ENCODE measurements at regions not wholly inside any gene's neighbourhood (a gene's known extent, or its start where the extent isn't known, plus 50 kb on each side); places are given as distances from the start of the nearest gene placed in this dataset.

- no peak for DNase-seq
Observed at GRCh38 chr17:12537436-12537835, 128.3 kb upstream of the MYOCD start.

DNA sequence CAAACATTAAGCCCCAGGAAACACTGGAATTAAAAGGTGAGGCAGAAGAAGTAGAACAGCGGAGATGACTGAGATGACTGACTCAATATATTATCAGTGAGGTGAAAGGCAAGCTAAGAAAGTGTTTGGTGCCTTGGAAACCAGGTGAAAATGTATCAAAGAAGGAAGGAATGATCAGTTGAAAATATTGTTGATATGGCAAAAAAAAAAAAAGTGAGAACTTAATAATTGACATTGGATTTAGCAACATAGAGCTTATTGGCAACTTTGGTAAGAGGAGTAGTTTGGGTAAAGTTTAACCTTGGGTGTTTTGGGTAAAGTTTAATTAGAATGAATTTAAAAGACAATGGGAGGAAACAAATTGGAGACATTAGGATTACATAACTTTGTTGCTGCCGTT lies 127.7 kb upstream of the MYOCD start:
- DNase-seq: no peak

GRCh38 chr17:12545877-12546513 lies 119.7 kb upstream of the MYOCD start:
- DNase-seq: peak; percentile 38

GRCh38 chr17:12546983-12547382 lies 118.7 kb upstream of the MYOCD start:
- no peak for DNase-seq

- no peak for DNase-seq
Observed at GRCh38 chr17:12547831-12548230, 117.9 kb upstream of the MYOCD start.

DNA sequence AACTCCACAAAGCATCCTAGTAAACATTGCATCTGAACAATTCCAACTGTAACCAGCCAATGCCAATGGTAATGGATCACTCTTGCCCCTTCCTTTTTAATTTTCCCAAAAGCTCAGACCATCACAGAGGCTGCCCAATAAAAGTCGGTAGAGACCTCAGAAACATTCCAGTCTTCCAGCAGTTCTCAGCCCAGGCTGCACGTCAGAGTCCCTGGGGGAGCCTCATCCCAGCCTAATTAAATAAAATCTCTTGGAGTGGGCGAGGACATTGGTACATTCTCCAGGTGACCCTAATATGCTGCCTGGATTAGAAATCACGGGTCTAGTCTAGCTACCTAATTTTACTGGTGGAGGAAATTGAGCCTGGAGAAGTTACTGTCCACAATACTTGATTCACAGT lies 117.1 kb upstream of the MYOCD start:
- no peak for DNase-seq

- DNase-seq: no peak
Observed at GRCh38 chr17:12549499-12550041, 116.1 kb upstream of the MYOCD start.

DNA sequence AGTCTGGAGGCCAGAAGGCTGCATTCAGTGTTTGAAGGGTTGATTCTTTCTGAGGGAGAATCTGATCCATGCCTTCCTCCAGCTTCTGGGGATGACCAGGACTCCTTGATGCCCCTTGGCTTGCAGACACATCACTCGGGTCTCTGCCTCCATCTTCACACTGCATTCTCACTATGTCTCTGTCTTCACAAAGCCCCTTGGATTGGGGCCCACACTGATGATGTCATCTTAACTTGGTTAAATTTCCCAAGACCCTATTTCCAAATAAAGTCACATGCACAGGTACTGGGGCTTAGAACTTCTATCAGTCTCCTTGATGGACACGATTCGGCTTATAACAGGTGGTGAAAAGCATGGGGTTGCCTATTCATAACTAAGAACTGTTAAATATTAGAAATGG lies 112.1 kb upstream of the MYOCD start:
- DNase-seq: no peak

- no peak for DNase-seq
Observed at GRCh38 chr17:12554251-12554650, 111.4 kb upstream of the MYOCD start.

DNA sequence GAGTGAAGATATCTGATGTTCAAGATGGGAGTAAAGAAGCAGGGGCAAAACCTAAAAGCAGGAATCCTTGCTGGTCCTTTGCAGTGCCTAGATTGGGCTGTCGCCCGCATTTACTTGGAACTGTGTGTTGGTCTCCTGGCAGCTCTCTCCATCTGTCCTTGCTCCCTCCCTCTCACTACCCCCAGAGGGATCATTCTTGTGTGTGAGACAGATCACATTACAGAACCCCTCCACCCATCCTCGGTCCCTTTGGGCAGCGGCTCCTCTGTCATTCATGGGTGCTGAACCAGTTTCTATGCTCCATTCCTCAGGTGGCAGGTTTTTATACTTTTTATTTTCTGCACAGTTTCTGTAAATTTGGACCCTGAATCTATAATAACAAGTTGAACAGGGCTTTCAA lies 99.4 kb upstream of the MYOCD start:
- no peak for DNase-seq

GRCh38 chr17:12567077-12568053 lies 98.3 kb upstream of the MYOCD start:
- no peak for DNase-seq

DNA sequence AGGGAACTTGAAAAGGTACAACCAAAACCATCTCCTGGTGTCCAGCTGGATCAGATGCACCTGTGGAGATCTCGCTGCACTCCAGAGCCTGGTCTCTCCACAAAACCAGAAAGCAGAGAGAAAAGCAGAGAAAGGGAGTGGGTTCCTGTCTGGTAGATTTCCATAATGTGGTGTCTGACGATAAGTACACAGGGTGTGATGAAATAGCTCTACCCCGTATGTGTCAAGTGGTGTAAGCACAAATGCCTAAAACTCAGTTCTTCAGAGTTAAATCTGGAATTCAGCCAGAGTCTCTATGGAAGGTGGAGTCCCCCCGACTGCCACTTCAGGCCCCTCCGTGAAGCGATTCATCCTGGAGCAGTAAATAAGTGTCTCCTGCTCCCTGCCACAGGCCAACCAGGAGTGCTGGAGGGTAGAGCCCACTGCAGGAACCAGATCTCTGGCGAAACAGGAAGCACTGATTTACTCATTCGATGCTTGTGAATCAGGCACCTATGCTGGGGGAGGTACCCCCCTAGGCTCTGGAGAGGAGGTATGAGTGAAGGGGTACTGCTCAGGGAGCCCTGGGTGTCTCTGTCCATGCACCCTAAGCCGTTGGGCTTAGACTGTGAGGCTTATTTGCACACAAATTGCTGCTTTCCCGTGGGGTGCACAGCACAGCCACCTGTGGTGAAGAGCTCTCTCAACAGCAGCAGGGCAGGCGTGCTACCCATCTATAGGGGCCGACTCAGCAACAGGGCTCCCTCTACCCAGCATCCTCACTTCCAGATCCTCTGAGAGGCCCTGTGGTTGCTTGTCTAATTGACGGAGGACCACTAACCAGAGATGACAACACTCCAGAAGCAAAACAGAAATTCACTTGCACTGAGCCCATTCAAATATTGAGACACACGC lies 97.1 kb upstream of the MYOCD start:
- no peak for DNase-seq

- no peak for DNase-seq
Observed at GRCh38 chr17:12571606-12572005, 94.1 kb upstream of the MYOCD start.

DNA sequence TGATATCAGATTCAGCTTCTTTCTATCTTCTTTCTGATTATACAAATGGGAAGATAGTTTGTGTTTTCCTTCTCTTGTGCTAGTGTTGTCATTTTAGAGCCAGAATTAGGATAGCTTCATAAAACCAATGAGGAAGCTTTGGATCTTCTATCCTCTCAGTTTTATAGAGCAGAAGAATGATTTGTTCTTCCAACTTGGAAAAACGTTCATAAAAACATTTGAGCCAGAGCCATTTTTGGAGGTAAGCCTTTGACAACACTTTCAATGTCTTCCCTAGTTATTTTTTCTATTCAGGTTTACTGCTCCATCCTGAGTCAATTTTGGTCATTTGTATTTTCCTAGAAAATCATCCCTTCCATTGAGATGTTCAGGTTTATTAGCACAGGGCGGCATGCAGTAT lies 91.2 kb upstream of the MYOCD start:
- no peak for DNase-seq

DNA sequence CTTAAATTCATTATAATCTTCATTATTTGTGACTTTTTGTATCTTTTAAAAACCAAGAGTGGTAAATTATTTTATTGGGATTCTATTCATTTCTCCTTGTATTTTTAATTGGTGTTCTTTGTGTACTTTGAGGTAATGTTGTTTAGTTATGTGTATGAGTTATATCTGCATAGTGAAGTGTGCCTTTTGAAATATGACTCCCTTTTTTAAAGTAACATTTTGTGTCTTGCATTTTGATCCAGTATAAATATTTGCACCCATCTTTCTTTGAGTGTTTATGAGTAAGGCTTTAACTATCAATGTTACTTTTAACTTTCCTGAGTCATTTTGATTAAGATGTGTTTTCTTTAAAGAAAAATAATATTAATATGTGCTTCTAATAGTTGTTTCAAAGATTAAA lies 90.0 kb upstream of the MYOCD start:
- no peak for DNase-seq

GRCh38 chr17:12579288-12579687 lies 86.4 kb upstream of the MYOCD start:
- DNase-seq: no peak

- DNase-seq: no peak
Observed at GRCh38 chr17:12580640-12581039, 85.0 kb upstream of the MYOCD start.

DNA sequence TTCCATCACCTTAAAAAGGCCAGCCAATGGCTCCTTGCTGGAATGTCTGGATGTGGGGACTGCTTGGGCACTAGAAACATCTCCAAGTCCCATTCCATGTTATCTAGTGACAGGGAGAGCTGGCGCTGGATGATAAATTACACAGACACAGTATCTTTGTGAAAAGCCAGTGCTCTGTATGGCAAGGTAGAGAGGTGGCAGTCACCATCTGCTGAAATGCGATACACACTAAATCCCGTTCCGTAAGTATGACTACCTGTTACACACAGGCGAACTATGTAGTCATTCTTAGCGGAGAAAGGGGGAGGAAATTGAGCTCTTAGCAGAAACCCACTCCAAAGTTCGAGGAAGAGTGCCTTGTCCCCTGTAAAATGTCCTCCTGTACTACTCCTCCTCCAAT lies 81.0 kb upstream of the MYOCD start:
- DNase-seq: no peak

DNA sequence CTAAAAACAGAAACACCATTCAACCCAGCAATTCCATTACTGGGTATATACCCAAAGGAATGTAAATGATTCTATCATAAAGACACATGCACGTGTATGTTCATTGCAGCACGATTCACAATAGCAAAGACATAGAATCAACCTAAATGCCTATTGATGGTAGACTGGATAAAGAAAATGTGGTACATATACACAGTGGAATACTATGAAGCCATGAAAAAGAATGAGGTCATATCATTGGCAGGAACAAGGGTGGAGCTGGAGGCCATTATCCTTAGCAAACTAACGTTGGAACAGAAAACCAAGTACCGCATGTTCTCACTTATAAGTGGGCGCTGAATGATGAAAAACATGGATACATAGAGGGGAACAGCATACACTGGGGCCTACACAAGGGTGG lies 77.2 kb upstream of the MYOCD start:
- no peak for DNase-seq

DNA sequence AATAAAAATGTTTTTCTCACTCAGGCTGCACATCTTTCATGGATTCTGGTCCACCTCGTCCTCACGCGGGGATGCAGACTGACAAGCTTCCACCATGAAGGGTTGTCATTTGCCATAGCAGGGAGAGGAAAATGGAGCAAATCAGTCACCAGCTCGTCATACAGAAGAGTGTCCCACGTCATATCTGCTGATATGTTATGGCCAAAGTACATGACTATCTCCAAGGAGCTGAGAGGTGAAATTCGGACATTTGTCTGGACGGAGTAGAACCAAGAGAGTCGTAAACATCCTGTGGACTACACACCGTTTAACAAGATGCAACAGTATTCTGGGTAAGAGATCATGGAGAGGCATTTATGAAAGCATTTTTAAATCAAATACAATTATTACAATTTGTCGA lies 75.3 kb upstream of the MYOCD start:
- DNase-seq: no peak

DNA sequence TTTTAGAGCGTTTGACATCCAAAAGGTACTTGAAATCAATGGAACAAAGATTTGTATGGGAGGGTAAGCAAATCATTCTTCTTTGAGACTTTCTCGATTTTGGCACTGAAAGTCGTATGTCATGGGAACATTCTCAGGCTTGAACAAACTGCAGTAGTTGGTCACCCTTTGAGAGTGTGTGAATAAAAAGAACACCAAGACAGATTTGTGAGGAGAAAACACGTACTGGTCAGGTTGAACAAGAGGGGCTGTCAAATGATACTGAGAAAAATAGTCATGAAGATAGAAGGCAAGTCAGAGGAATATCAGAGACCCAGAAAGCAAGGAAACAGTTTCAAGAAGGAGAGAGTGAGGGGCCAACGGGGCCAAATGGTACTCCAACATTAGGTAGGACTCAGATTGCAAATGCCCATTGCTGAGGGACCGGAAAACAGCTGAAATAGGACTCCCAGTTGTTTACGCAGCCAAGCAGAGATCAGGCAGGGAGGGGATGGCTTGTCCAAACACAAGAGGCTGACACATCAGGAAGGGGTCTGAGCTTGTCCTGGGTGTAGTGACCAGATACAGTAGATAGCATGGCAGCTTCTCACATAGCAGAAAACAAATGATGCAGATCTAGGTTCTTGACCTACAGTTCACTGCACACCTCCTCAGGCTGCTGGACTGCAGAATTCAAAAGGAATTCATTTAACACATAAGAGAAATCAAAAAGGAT lies 74.5 kb upstream of the MYOCD start:
- no peak for DNase-seq

DNA sequence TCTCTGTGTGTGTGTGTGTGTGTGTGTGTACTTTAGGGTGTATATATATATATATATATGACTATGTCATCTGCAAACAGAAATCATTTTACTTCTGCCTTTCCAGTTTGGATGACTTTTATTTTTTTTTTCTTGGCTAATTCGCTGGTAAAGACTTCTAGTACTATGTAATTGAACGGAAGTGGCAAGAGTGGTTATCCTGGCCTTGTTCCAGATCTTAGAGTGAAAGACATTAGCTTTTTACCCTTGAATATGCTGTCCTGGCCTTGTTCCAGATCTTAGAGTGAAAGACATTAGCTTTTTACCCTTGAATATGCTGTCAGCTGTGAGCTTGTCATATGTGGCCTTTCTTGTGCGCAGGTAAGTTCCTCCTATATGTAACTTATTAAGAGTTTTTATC lies 72.7 kb upstream of the MYOCD start:
- no peak for DNase-seq

Data from SHP77 treated with DMSO at 0.1 percent for 48 hours (cell line).